DND-41 (cell line): ENCODE measurements at regions not wholly inside any gene's neighbourhood (a gene's known extent, or its start where the extent isn't known, plus 50 kb on each side); places are given as distances from the start of the nearest gene placed in this dataset.

Source experiments
- EZH2 ChIP-seq: IDR thresholded peaks from 3 replicates; pipeline ENCODE4 v1.6.1; 2012; ENCODE audit warnings: borderline replicate concordance, low read depth, mild to moderate bottlenecking, moderate library complexity, low read length, inconsistent platforms; ENCODE audit not compliant: severe bottlenecking
- TF ChIP-seq, protein P1 (sequence below): IDR thresholded peaks from 2 replicates; pipeline ENCODE4 v1.5.1; 2012; ENCODE audit warnings: borderline replicate concordance, low read length, moderate library complexity, mild to moderate bottlenecking; ENCODE audit not compliant: poor library complexity, severe bottlenecking; ENCODE audit errors: extremely low read depth

- TF ChIP-seq, protein P1, sequence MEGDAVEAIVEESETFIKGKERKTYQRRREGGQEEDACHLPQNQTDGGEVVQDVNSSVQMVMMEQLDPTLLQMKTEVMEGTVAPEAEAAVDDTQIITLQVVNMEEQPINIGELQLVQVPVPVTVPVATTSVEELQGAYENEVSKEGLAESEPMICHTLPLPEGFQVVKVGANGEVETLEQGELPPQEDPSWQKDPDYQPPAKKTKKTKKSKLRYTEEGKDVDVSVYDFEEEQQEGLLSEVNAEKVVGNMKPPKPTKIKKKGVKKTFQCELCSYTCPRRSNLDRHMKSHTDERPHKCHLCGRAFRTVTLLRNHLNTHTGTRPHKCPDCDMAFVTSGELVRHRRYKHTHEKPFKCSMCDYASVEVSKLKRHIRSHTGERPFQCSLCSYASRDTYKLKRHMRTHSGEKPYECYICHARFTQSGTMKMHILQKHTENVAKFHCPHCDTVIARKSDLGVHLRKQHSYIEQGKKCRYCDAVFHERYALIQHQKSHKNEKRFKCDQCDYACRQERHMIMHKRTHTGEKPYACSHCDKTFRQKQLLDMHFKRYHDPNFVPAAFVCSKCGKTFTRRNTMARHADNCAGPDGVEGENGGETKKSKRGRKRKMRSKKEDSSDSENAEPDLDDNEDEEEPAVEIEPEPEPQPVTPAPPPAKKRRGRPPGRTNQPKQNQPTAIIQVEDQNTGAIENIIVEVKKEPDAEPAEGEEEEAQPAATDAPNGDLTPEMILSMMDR: no peak
- no peak for TF ChIP-seq EZH2
Observed at GRCh38 chr12:131211340-131211938, 257.7 kb downstream of the ADGRD1 start.
